ENCODE measurements at regions not wholly inside any gene's neighbourhood (a gene's known extent, or its start where the extent isn't known, plus 50 kb on each side); places are given as distances from the start of the nearest gene placed in this dataset.

DNA sequence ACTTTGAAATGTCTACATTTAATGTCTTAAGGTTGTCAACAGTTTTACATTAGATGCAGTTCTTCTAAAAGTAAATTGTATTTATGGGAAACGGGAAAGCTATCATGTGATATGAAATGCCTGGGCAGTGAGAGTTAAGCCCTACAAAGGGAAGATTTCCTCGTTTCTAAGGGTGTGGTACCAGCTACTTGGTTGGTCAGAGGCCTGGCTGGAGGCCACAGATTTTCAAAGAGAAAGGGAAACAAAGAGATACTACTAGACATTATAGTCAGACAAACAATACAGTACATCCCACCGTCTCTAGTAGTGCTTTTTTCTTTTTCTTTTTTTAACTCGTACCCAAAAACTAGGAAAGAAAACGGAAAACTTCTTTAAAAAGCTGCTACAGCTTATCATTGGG is 467.8 kb downstream of the PCDH7 start:
- H3K36me3 ChIP-seq = no peaks in the 10 kb centered on the region
- intact Hi-C loops (cut with DNase I) = no loop called here
- peaks cover 0 to 2% (median 0%) of the 10 kb centered on the region in 4 donors for H3K4me1 ChIP-seq
- H3K9me3 ChIP-seq = peaks cover 0 to 8% (median 0%) of the 10 kb centered on the region in 4 donors
- H3K27me3 ChIP-seq = no peaks in the 10 kb centered on the region
- H3K4me3 ChIP-seq = no peak overlapping the region
- no peak for DNase-seq (ENCODE audit: extremely low spot score)
- WGBS = 81% methylated on average over 5 of the region's 5 CpGs
- TF ChIP-seq, protein P1, sequence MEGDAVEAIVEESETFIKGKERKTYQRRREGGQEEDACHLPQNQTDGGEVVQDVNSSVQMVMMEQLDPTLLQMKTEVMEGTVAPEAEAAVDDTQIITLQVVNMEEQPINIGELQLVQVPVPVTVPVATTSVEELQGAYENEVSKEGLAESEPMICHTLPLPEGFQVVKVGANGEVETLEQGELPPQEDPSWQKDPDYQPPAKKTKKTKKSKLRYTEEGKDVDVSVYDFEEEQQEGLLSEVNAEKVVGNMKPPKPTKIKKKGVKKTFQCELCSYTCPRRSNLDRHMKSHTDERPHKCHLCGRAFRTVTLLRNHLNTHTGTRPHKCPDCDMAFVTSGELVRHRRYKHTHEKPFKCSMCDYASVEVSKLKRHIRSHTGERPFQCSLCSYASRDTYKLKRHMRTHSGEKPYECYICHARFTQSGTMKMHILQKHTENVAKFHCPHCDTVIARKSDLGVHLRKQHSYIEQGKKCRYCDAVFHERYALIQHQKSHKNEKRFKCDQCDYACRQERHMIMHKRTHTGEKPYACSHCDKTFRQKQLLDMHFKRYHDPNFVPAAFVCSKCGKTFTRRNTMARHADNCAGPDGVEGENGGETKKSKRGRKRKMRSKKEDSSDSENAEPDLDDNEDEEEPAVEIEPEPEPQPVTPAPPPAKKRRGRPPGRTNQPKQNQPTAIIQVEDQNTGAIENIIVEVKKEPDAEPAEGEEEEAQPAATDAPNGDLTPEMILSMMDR (IDR thresholded peaks at IDR 0.05) = no peak
- TF ChIP-seq POLR2AphosphoS5 (IDR thresholded peaks at IDR 0.05) (no peak), EP300 (IDR thresholded peaks at IDR 0.05) (no peak), POLR2A (IDR thresholded peaks at IDR 0.05; ENCODE audit: low read depth) (no peak)
- H3K27ac ChIP-seq (replicated peaks in 1 of 4) = no peak overlapping the region

GRCh38 chr4:31189938-31190337 is 469.8 kb downstream of the PCDH7 start:
- peaks cover 0 to 4% (median 0%) of the 10 kb centered on the region in 4 donors for H3K9me3 ChIP-seq
- H3K27ac ChIP-seq (replicated peaks in 1 of 4) = no peak overlapping the region
- 82% methylated on average over 1 of the region's 1 CpG for WGBS
- TF ChIP-seq POLR2A (IDR thresholded peaks at IDR 0.05; ENCODE audit: low read depth) = no peak
- TF ChIP-seq POLR2AphosphoS5 (IDR thresholded peaks at IDR 0.05) = no peak
- no peak for TF ChIP-seq EP300 (IDR thresholded peaks at IDR 0.05)
- TF ChIP-seq, protein P1 (IDR thresholded peaks at IDR 0.05) = no peak
- no peak overlapping the region for H3K4me3 ChIP-seq
- intact Hi-C loops (cut with DNase I) = no loop called here
- H3K4me1 ChIP-seq = peaks cover 0 to 2% (median 0%) of the 10 kb centered on the region in 4 donors
- no peaks in the 10 kb centered on the region for H3K36me3 ChIP-seq
- H3K27me3 ChIP-seq = no peaks in the 10 kb centered on the region
- no peak for DNase-seq (ENCODE audit: extremely low spot score)

- Histone ChIP-seq H3K4me1 (peaks cover 0 to 2% (median 0%) of the 10 kb centered on the region in 4 donors), H3K27ac (replicated peaks in 1 of 4) (no peak overlapping the region), H3K9me3 (no peaks in the 10 kb centered on the region), H3K4me3 (no peak overlapping the region), H3K27me3 (no peaks in the 10 kb centered on the region), H3K36me3 (no peaks in the 10 kb centered on the region)
- intact Hi-C loops (cut with DNase I) = no loop called here
- TF ChIP-seq POLR2AphosphoS5 (IDR thresholded peaks at IDR 0.05) = no peak
- no peak for DNase-seq (ENCODE audit: extremely low spot score)
Measured at GRCh38 chr4:31190671-31191070, 470.5 kb downstream of the PCDH7 start.

GRCh38 chr4:31192341-31192740 is 472.2 kb downstream of the PCDH7 start:
- no peak for DNase-seq (ENCODE audit: extremely low spot score)
- 87% methylated on average over 2 of the region's 2 CpGs for WGBS
- intact Hi-C loops (cut with DNase I) = no loop called here
- H3K36me3 ChIP-seq = no peaks in the 10 kb centered on the region
- TF ChIP-seq POLR2A (IDR thresholded peaks at IDR 0.05; ENCODE audit: low read depth) (no peak), EP300 (IDR thresholded peaks at IDR 0.05) (no peak), POLR2AphosphoS5 (IDR thresholded peaks at IDR 0.05) (no peak)
- TF ChIP-seq, protein P1 (IDR thresholded peaks at IDR 0.05) = no peak
- no peaks in the 10 kb centered on the region for H3K9me3 ChIP-seq
- H3K4me1 ChIP-seq = peaks cover 0 to 2% (median 0%) of the 10 kb centered on the region in 4 donors
- H3K4me3 ChIP-seq = no peak overlapping the region
- H3K27ac ChIP-seq (replicated peaks in 1 of 4) = no peak overlapping the region
- no peaks in the 10 kb centered on the region for H3K27me3 ChIP-seq

GRCh38 chr4:31193521-31193920 is 473.4 kb downstream of the PCDH7 start:
- intact Hi-C loops (cut with DNase I) = no loop called here
- H3K4me1 ChIP-seq = peaks cover 0 to 2% (median 0%) of the 10 kb centered on the region in 4 donors
- no peak overlapping the region for H3K4me3 ChIP-seq
- H3K27ac ChIP-seq (replicated peaks in 1 of 4) = no peak overlapping the region
- H3K9me3 ChIP-seq = no peaks in the 10 kb centered on the region
- no peaks in the 10 kb centered on the region for H3K27me3 ChIP-seq
- 91% methylated on average over 1 of the region's 1 CpG for WGBS
- no peak for TF ChIP-seq POLR2A (IDR thresholded peaks at IDR 0.05; ENCODE audit: low read depth)
- DNase-seq (ENCODE audit: extremely low spot score) = no peak
- no peaks in the 10 kb centered on the region for H3K36me3 ChIP-seq

DNA sequence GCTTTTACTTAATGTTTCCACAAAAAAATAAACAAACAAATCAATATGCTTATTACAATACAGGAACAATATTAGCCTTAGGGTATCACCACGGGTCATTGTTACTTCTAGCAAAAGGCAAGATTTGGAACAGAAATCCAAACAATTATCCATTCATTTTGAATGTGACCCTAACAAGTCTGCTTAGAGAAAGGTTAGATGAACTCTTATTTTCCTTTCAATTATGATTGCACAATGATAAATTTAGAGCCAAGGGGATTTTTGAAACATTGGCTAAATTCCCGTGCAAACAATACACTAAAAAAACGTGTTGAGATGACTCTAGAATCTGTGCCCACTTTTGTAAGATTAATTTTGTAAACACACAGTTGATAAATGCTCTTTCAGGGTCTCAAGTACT is 474.7 kb downstream of the PCDH7 start:
- TF ChIP-seq EP300 (IDR thresholded peaks at IDR 0.05) (no peak), POLR2A (IDR thresholded peaks at IDR 0.05; ENCODE audit: low read depth) (no peak), POLR2AphosphoS5 (IDR thresholded peaks at IDR 0.05) (no peak)
- Histone ChIP-seq H3K27ac (replicated peaks in 1 of 4) (no peak overlapping the region), H3K27me3 (no peaks in the 10 kb centered on the region), H3K36me3 (no peaks in the 10 kb centered on the region), H3K4me3 (no peak overlapping the region), H3K9me3 (no peaks in the 10 kb centered on the region), H3K4me1 (peaks cover 0 to 2% (median 0%) of the 10 kb centered on the region in 4 donors)
- no peak for DNase-seq (ENCODE audit: extremely low spot score)
- WGBS = 56% methylated on average over 3 of the region's 3 CpGs
- intact Hi-C loops (cut with DNase I) = no loop called here
